ENCODE measurements at regions not wholly inside any gene's neighbourhood (a gene's known extent, or its start where the extent isn't known, plus 50 kb on each side); places are given as distances from the start of the nearest gene placed in this dataset.
"Not testable (repeated sequence)": the region's sequence is repeated elsewhere in the genome, so short reads cannot be mapped to it uniquely, and the experiment has no call there.

GRCh38 chr11:128036006-128036405, 551.4 kb downstream of the ETS1 start:
- intact Hi-C loops (cut with DNase I; ENCODE audit: low total_unique reads) = no loop called here
- Histone ChIP-seq H3K36me3 (no peaks in the 10 kb centered on the region), H3K9me3 (no peaks in the 10 kb centered on the region), H3K4me1 (no peaks in the 10 kb centered on the region), H3K4me3 (no peak overlapping the region), H3K27ac (no peak overlapping the region), H3K27me3 (no peaks in the 10 kb centered on the region)
- TF ChIP-seq POLR2A (IDR thresholded peaks at IDR 0.05) = no peak
- TF ChIP-seq, protein P1, sequence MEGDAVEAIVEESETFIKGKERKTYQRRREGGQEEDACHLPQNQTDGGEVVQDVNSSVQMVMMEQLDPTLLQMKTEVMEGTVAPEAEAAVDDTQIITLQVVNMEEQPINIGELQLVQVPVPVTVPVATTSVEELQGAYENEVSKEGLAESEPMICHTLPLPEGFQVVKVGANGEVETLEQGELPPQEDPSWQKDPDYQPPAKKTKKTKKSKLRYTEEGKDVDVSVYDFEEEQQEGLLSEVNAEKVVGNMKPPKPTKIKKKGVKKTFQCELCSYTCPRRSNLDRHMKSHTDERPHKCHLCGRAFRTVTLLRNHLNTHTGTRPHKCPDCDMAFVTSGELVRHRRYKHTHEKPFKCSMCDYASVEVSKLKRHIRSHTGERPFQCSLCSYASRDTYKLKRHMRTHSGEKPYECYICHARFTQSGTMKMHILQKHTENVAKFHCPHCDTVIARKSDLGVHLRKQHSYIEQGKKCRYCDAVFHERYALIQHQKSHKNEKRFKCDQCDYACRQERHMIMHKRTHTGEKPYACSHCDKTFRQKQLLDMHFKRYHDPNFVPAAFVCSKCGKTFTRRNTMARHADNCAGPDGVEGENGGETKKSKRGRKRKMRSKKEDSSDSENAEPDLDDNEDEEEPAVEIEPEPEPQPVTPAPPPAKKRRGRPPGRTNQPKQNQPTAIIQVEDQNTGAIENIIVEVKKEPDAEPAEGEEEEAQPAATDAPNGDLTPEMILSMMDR (IDR thresholded peaks at IDR 0.05) = no peak
- no peak for DNase-seq

DNA sequence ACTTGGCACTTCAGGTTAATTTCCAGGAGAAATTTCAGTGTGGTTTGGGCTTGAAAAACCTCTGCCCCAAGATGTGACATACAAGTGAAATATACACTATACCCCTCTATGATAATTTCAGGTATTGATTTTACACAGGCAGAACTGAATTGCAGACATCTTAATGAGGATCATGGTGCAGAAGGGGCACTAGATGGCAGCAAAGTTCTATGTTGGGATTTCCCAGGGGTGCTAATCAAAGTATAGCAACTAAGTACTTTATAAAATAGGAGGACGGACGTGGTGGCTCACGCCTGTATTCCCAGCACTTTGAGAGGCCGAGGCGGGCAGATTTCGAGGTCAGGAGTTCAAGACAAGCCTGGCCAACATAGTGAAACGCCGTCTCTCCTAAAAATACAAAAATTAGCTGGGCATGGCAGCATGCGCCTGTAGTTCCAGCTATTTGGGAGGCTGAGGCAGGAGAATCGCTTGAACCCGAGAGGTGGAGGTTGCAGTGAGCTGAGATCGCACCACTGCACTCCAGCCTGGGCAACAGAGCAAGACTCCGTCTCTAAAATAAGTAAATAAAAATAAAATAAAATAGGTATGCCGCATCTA, 555.7 kb downstream of the ETS1 start:
- peak in 1 of 2 donors; percentile 29 for DNase-seq
- H3K9me3 ChIP-seq; H3K4me1 ChIP-seq; intact Hi-C loops (cut with DNase I; ENCODE audit: low total_unique reads); H3K27ac ChIP-seq; H3K4me3 ChIP-seq; H3K27me3 ChIP-seq; H3K36me3 ChIP-seq: not testable (repeated sequence)
- TF ChIP-seq, protein P1 (IDR thresholded peaks at IDR 0.05) = peak; percentile 51 to 79 (median 64)

GRCh38 chr11:128029219-128029722, 558.1 kb downstream of the ETS1 start:
- Histone ChIP-seq H3K27me3 (no peaks in the 10 kb centered on the region), H3K36me3 (no peaks in the 10 kb centered on the region), H3K4me1 (no peaks in the 10 kb centered on the region), H3K9me3 (no peaks in the 10 kb centered on the region), H3K27ac (no peak overlapping the region), H3K4me3 (no peak overlapping the region)
- intact Hi-C loops (cut with DNase I; ENCODE audit: low total_unique reads) = no loop called here
- TF ChIP-seq, protein P1 (IDR thresholded peaks at IDR 0.05) = no peak
- no peak for DNase-seq

GRCh38 chr11:128026596-128026995, 560.8 kb downstream of the ETS1 start:
- Histone ChIP-seq H3K9me3 (no peaks in the 10 kb centered on the region), H3K27ac (no peak overlapping the region), H3K27me3 (no peaks in the 10 kb centered on the region), H3K4me3 (no peak overlapping the region), H3K4me1 (no peaks in the 10 kb centered on the region), H3K36me3 (no peaks in the 10 kb centered on the region)
- DNase-seq = no peak
- intact Hi-C loops (cut with DNase I; ENCODE audit: low total_unique reads) = no loop called here
- no peak for TF ChIP-seq POLR2A (IDR thresholded peaks at IDR 0.05)
- TF ChIP-seq, protein P1 (IDR thresholded peaks at IDR 0.05) = no peak

- no peaks in the 10 kb centered on the region for H3K36me3 ChIP-seq
- intact Hi-C loops (cut with DNase I; ENCODE audit: low total_unique reads) = no loop called here
Observed at GRCh38 chr11:128022761-128023160, 564.6 kb downstream of the ETS1 start.

More at GRCh38 chr11:128022761-128023160, 564.6 kb downstream of the ETS1 start:
- no peak overlapping the region for H3K27ac ChIP-seq
- TF ChIP-seq, protein P1 (IDR thresholded peaks at IDR 0.05) = no peak
- no peak for TF ChIP-seq POLR2A (IDR thresholded peaks at IDR 0.05)
- no peaks in the 10 kb centered on the region for H3K9me3 ChIP-seq
- H3K27me3 ChIP-seq = no peaks in the 10 kb centered on the region
- H3K4me3 ChIP-seq = no peak overlapping the region
- no peak for DNase-seq
- no peaks in the 10 kb centered on the region for H3K4me1 ChIP-seq

Measured in uterus (tissue), 3 donors.